ENCODE measurements at regions not wholly inside any gene's neighbourhood (a gene's known extent, or its start where the extent isn't known, plus 50 kb on each side); places are given as distances from the start of the nearest gene placed in this dataset.

GRCh38 chr14:38567703-38568102 lies 311.8 kb upstream of the CLEC14A start (continued):
- TF ChIP-seq, protein P1, sequence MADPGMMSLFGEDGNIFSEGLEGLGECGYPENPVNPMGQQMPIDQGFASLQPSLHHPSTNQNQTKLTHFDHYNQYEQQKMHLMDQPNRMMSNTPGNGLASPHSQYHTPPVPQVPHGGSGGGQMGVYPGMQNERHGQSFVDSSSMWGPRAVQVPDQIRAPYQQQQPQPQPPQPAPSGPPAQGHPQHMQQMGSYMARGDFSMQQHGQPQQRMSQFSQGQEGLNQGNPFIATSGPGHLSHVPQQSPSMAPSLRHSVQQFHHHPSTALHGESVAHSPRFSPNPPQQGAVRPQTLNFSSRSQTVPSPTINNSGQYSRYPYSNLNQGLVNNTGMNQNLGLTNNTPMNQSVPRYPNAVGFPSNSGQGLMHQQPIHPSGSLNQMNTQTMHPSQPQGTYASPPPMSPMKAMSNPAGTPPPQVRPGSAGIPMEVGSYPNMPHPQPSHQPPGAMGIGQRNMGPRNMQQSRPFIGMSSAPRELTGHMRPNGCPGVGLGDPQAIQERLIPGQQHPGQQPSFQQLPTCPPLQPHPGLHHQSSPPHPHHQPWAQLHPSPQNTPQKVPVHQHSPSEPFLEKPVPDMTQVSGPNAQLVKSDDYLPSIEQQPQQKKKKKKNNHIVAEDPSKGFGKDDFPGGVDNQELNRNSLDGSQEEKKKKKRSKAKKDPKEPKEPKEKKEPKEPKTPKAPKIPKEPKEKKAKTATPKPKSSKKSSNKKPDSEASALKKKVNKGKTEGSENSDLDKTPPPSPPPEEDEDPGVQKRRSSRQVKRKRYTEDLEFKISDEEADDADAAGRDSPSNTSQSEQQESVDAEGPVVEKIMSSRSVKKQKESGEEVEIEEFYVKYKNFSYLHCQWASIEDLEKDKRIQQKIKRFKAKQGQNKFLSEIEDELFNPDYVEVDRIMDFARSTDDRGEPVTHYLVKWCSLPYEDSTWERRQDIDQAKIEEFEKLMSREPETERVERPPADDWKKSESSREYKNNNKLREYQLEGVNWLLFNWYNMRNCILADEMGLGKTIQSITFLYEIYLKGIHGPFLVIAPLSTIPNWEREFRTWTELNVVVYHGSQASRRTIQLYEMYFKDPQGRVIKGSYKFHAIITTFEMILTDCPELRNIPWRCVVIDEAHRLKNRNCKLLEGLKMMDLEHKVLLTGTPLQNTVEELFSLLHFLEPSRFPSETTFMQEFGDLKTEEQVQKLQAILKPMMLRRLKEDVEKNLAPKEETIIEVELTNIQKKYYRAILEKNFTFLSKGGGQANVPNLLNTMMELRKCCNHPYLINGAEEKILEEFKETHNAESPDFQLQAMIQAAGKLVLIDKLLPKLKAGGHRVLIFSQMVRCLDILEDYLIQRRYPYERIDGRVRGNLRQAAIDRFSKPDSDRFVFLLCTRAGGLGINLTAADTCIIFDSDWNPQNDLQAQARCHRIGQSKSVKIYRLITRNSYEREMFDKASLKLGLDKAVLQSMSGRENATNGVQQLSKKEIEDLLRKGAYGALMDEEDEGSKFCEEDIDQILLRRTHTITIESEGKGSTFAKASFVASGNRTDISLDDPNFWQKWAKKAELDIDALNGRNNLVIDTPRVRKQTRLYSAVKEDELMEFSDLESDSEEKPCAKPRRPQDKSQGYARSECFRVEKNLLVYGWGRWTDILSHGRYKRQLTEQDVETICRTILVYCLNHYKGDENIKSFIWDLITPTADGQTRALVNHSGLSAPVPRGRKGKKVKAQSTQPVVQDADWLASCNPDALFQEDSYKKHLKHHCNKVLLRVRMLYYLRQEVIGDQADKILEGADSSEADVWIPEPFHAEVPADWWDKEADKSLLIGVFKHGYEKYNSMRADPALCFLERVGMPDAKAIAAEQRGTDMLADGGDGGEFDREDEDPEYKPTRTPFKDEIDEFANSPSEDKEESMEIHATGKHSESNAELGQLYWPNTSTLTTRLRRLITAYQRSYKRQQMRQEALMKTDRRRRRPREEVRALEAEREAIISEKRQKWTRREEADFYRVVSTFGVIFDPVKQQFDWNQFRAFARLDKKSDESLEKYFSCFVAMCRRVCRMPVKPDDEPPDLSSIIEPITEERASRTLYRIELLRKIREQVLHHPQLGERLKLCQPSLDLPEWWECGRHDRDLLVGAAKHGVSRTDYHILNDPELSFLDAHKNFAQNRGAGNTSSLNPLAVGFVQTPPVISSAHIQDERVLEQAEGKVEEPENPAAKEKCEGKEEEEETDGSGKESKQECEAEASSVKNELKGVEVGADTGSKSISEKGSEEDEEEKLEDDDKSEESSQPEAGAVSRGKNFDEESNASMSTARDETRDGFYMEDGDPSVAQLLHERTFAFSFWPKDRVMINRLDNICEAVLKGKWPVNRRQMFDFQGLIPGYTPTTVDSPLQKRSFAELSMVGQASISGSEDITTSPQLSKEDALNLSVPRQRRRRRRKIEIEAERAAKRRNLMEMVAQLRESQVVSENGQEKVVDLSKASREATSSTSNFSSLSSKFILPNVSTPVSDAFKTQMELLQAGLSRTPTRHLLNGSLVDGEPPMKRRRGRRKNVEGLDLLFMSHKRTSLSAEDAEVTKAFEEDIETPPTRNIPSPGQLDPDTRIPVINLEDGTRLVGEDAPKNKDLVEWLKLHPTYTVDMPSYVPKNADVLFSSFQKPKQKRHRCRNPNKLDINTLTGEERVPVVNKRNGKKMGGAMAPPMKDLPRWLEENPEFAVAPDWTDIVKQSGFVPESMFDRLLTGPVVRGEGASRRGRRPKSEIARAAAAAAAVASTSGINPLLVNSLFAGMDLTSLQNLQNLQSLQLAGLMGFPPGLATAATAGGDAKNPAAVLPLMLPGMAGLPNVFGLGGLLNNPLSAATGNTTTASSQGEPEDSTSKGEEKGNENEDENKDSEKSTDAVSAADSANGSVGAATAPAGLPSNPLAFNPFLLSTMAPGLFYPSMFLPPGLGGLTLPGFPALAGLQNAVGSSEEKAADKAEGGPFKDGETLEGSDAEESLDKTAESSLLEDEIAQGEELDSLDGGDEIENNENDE (IDR thresholded peaks at IDR 0.05; ENCODE audit: insufficient replicate concordance, low read length), result no peak
- TF ChIP-seq GTF2F1 (IDR thresholded peaks at IDR 0.05; ENCODE audit: borderline replicate concordance, low read depth, low read length) (no peak), CHD1 (IDR thresholded peaks at IDR 0.05; ENCODE audit: low read depth, low read length) (no peak), ATF2 (IDR thresholded peaks at IDR 0.05; ENCODE audit: low read length) (no peak), TAF1 (IDR thresholded peaks at IDR 0.05; ENCODE audit: low read depth, low read length) (no peak), RXRA (IDR thresholded peaks at IDR 0.05; ENCODE audit: insufficient read depth, low read depth, low read length) (no peak), E2F6 (IDR thresholded peaks at IDR 0.05) (no peak), JUN (IDR thresholded peaks at IDR 0.05; ENCODE audit: low read depth, low read length) (no peak)

Data from H1 (cell line).